ENCODE measurements at regions not wholly inside any gene's neighbourhood (a gene's known extent, or its start where the extent isn't known, plus 50 kb on each side); places are given as distances from the start of the nearest gene placed in this dataset.

DNA sequence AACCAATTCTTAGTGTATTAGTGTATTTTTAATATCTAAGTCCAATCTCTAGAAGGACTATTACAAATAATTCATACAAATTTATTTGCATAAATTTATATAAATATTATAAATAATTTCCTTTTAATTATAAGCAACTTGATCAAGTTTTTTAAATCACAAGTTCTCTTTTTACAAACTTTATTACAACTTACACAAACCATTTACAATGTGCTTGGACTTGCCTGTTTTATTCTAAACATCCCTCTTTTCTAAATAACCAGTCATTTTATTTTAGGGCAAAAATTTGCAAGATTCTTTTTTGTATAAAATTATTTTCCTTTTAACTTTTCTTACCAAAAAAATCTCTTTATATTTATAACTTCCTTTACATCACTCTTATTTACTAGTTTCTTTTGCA is 83.5 kb upstream of the SYNCRIP start:
- TF ChIP-seq, protein P1, sequence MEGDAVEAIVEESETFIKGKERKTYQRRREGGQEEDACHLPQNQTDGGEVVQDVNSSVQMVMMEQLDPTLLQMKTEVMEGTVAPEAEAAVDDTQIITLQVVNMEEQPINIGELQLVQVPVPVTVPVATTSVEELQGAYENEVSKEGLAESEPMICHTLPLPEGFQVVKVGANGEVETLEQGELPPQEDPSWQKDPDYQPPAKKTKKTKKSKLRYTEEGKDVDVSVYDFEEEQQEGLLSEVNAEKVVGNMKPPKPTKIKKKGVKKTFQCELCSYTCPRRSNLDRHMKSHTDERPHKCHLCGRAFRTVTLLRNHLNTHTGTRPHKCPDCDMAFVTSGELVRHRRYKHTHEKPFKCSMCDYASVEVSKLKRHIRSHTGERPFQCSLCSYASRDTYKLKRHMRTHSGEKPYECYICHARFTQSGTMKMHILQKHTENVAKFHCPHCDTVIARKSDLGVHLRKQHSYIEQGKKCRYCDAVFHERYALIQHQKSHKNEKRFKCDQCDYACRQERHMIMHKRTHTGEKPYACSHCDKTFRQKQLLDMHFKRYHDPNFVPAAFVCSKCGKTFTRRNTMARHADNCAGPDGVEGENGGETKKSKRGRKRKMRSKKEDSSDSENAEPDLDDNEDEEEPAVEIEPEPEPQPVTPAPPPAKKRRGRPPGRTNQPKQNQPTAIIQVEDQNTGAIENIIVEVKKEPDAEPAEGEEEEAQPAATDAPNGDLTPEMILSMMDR (IDR thresholded peaks at IDR 0.05; ENCODE audit: insufficient read depth, low read length) = no peak
- TF ChIP-seq POLR2AphosphoS5 (IDR thresholded peaks at IDR 0.05; ENCODE audit: low read depth) (no peak), GABPA (IDR thresholded peaks at IDR 0.05; ENCODE audit: low read depth) (no peak)
- TF ChIP-seq, protein P2, sequence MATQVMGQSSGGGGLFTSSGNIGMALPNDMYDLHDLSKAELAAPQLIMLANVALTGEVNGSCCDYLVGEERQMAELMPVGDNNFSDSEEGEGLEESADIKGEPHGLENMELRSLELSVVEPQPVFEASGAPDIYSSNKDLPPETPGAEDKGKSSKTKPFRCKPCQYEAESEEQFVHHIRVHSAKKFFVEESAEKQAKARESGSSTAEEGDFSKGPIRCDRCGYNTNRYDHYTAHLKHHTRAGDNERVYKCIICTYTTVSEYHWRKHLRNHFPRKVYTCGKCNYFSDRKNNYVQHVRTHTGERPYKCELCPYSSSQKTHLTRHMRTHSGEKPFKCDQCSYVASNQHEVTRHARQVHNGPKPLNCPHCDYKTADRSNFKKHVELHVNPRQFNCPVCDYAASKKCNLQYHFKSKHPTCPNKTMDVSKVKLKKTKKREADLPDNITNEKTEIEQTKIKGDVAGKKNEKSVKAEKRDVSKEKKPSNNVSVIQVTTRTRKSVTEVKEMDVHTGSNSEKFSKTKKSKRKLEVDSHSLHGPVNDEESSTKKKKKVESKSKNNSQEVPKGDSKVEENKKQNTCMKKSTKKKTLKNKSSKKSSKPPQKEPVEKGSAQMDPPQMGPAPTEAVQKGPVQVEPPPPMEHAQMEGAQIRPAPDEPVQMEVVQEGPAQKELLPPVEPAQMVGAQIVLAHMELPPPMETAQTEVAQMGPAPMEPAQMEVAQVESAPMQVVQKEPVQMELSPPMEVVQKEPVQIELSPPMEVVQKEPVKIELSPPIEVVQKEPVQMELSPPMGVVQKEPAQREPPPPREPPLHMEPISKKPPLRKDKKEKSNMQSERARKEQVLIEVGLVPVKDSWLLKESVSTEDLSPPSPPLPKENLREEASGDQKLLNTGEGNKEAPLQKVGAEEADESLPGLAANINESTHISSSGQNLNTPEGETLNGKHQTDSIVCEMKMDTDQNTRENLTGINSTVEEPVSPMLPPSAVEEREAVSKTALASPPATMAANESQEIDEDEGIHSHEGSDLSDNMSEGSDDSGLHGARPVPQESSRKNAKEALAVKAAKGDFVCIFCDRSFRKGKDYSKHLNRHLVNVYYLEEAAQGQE (IDR thresholded peaks at IDR 0.05; ENCODE audit: insufficient replicate concordance, low read depth) = no peak
